ENCODE measurements at regions not wholly inside any gene's neighbourhood (a gene's known extent, or its start where the extent isn't known, plus 50 kb on each side); places are given as distances from the start of the nearest gene placed in this dataset.
"Not testable (repeated sequence)": the region's sequence is repeated elsewhere in the genome, so short reads cannot be mapped to it uniquely, and the experiment has no call there.

DNA sequence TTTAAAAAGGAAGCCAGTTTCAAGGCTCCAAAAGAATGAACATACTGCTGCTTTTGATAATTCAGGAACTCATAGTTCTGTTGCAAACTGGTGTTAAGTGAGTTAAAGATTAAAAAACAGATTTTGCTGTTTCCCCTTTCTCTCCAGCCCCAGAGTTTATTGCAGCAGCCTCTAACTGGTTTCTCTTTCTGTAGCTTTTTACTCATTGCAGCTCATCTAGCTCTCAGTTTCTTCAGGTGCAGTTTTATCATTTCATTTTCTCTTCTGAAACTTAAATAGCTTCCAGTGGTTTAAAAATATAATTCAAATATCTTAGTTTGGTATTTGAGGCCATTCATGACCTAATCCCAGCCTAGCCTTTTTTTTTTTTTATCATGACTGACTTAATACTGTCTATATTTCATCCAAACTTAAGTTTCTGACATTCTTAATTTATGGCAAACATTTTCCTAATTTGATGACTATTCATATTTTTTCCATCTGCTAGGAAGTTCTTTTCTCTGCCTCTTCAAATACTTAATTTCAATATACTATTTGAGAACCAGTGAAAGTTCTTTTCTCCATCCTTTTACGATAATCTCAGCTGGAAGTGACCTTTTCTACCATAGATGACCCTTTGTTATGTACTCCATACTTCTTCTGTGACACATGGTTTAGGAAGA lies 252.7 kb upstream of the GRIA1 start:
- DNase-seq (ENCODE audit: low read depth), result no peak

DNA sequence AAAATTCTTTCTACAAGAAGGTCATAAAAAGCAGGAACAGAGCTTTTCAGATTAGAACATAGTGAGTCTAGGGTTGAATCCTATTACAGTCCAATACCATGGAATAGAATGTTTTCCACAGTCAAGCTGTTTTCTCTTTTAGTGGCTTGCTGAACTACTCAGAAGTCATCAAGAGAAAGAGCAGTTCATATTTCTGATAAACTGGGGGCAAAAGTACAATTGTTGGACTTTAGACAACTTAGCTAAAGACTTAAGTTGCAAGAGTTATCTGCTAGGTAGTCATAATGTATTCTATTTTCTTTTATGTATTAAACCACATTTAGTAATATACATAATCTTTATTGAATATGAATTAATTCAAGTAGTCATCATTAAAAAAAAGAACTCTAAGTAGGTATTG lies 233.1 kb upstream of the GRIA1 start:
- DNase-seq (ENCODE audit: low read depth), result no peak

GRCh38 chr5:153258469-153258868 lies 232.0 kb upstream of the GRIA1 start:
- DNase-seq (ENCODE audit: low read depth), result no peak

DNA sequence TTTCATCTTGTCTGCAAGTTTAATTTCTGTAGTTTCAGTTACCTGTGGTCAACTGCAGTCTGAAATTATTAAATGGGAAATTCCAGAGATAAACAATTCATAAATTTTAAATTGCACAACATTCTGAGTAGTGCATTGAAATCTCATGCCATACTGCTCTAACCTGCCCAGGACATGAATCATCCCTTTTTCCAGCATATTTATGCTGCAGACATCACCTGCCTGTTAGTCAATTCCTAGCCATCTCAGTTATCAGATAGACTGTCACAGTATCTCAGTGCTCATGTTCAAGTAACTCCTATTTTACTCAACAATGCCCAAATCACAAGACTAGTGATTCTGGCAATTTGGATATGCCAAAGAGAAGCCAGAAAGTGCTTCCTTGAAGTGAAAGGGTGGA lies 223.0 kb upstream of the GRIA1 start:
- DNase-seq (ENCODE audit: low read depth), result peak; percentile 3

- no peak for DNase-seq (ENCODE audit: low read depth)
Measured at GRCh38 chr5:153275695-153276094, 214.8 kb upstream of the GRIA1 start.

GRCh38 chr5:153276151-153276550 lies 214.3 kb upstream of the GRIA1 start:
- DNase-seq (ENCODE audit: low read depth), result peak; percentile 13

GRCh38 chr5:153296251-153296844 lies 194.1 kb upstream of the GRIA1 start:
- not testable (repeated sequence) for DNase-seq (ENCODE audit: low read depth)

DNA sequence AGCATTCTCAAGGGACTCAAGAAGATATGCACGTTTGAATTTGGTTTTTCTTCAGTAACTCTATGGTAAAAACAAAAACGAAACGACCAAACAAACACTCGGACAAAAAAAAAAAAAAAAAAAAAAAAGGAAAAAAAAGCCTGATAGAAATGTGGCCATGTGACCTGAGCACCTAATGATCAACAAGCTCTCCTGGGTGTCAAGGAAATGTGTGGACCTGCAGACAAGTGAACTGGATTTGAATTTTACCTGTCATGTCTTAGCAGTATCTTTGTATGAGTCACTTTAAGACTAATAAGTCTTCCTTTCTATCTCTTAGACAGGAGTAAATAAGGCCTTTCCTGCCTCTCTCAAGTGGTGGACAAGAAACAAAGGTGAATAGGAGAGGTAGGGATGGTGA lies 190.6 kb upstream of the GRIA1 start:
- no peak for DNase-seq (ENCODE audit: low read depth)

- DNase-seq (ENCODE audit: low read depth), result no peak
Measured at GRCh38 chr5:153308282-153308681, 182.2 kb upstream of the GRIA1 start.

- no peak for DNase-seq (ENCODE audit: low read depth)
Measured at GRCh38 chr5:153318556-153318955, 171.9 kb upstream of the GRIA1 start.

DNA sequence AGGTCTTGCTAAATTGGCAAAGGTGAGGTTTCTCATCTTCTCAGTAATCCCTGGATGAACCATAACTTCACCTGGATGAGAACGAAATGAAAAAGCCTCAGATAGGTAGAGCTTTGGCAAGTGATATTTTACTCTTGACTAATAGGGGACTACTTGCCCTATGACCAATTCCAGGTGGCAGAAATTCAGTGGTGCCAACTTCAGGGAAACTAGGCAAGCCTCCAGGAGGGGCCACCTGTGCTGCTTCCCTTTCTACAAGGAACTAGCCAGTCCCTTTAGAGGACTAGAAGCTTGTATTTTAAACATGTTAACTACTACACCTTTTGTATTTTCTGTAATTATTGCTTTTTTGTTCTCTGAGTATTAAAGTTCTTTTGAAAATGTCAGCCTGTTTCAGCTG lies 169.0 kb upstream of the GRIA1 start:
- DNase-seq (ENCODE audit: low read depth), result no peak

DNA sequence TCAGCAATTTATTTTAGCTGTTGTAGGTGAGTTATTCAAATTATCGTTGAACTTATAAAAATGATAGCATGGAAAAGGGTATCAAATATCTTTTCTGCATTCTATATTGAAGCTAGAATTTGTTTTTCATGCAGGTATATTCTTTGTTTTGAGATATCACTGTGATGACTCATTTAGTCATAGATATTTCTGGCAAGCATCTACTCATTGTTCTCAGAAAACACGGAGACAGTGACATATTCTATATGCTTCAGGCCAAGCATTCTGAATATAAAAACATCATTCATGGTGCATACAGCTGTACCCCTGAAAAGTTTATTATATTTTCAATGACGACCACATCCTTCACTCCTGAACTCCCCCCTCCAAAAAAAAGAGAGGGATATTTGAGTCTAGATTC lies 150.3 kb upstream of the GRIA1 start:
- DNase-seq (ENCODE audit: low read depth), result no peak

DNA sequence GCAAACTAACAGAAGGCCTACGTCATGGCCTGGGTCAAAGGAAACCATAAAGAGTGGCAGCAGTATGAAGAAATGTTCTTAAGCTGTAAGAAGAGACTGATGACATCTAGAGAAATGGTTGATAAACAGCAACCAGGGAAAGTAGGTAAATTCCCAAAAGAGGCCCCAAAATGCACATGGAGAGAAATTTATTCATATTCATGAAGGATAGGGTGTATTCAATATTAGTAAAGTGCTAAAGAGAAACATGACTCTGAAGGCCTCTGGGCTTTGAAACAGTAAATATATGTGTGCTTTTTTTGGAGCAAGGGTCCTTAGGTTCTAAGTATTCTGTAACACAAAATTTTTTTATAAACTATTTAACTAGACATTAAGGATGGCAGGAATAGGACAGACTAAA lies 149.7 kb upstream of the GRIA1 start:
- DNase-seq (ENCODE audit: low read depth), result no peak

DNA sequence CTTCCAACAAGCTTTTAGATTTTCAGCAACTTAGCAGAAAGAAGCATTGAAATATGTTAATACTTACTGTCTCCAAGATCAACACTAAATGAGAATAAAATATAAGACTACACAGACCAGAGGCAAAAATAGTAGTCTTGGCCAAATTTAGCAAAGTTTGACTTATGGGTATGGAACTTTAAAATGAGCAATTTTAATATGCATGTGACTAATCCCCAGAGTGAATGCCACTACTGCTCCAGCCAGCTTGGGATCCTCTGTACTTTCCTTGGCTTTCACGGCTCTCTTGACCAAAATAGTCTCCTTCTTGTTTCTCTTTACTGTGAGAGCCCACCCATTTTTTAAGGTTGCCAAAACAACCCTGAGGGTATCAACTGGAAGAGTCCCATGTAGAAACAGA lies 148.0 kb upstream of the GRIA1 start:
- no peak for DNase-seq (ENCODE audit: low read depth)

DNA sequence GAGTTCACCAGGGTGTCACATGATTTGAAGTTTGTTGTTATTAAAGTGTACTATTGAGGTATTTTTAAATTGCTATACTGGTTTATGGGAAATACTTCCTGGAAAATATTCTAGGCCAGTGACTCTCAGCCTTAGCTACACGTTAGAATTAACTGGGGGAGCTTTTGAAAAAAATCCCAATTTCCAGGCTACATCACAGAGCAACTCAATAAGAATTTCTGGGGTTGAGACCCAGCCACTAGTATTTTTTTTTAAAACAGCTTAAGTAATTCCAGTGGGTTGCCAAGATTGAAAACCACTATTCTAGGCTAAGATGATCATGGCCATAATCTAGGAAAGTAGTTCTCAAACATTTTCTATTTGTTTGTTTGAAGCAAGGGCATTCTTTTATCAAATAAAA lies 142.9 kb upstream of the GRIA1 start:
- no peak for DNase-seq (ENCODE audit: low read depth)

- DNase-seq (ENCODE audit: low read depth), result no peak
Measured at GRCh38 chr5:153350175-153350883, 140.1 kb upstream of the GRIA1 start.

DNA sequence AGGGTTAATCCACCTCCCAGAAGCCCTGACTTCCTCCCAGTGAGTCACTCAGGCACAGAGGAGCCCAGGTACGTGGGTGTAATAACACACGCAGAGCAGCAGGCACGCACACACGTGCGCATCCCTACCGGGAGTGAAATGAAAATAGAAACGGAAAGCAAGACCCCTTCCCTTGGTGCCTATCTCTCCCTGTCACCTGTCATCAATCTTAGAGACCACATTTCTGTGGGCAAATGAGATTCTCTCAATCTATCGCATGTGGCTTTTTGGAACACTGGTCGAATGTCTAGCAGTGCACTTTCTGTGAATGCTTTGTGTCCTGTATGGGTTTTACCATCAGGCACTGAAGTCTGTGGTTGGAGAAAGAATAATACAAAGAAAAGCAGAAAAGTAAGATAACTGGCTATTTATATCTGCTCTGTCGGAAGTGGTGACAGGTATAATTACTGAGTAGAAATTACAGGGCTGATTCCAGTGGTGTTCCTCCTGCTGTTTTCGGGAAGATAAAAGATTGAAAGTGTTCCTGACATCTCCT lies 137.7 kb upstream of the GRIA1 start:
- no peak for DNase-seq (ENCODE audit: low read depth)

GRCh38 chr5:153357493-153358112 lies 132.9 kb upstream of the GRIA1 start:
- DNase-seq (ENCODE audit: low read depth), result no peak

DNA sequence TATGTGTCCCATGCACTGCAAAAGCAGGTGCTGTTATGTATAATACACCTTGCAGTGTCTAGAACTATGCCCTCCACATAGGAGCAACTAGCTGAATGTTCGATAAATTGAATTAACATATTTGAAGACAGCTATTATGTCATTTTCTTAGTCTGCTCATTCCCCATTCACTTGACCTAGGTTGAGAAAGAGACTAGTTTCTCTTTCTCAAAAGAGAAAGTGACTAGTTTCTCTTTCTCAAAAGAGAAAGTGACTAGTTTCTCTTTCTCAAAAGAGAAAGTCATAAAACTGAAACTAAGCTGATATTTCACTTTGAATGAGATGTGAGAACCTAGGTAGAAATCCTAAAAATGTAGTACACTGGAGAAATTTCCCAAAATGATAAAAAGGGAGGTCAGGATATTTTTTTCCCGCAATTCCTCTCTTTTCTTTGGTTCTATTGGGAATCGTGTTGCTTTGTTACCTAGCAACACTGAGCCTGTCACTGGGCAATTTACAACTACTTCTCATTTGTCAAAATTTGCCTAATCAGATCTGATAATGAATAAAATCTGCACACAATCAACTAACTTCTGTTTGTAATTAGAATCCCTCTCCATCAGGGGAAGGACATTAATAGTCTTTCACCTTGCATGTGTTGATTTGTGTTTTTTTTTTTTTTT lies 132.0 kb upstream of the GRIA1 start:
- DNase-seq (ENCODE audit: low read depth), result no peak

DNA sequence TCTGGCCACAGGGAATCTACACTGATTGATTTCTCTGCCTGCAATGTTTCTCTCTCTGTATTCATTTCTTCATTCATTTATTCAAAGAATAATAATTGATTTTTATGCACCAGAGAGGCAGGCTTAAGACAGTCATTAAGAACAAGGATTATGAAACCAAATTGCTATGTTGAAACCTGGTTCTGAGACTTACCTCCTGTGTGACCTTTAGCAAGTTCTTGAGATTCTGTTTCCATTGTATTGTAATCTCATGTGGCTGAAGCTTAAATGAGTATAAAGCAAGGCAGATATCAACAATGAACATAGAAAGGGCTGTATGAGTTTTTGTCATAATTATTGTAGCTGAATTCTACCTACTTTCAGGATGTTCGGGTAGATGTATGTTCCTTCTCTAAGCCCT lies 129.6 kb upstream of the GRIA1 start:
- no peak for DNase-seq (ENCODE audit: low read depth)

- no peak for DNase-seq (ENCODE audit: low read depth)
Measured at GRCh38 chr5:153361735-153362409, 128.6 kb upstream of the GRIA1 start.

DNA sequence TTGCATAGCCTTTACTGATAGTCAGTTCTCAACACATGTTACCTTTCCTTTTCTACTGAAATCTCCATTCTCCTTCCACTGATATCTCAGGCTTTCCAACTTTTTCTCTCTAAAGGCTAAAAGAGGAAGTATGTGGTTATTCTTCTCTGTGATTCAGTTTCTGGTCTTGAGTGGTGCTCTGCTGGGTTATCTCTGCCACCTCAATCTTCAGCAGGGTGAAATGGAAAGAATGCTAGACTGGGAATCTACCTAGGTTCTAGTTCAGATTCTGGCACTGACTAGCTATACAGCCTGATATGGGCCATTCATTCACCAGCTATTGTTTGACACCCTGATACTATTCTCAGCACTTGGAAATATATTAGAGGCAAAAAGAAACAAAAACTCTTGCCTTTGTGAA lies 124.9 kb upstream of the GRIA1 start:
- DNase-seq (ENCODE audit: low read depth), result no peak

Data from HS-5 (cell line).